GM12878 (cell line): ENCODE measurements at regions not wholly inside any gene's neighbourhood (a gene's known extent, or its start where the extent isn't known, plus 50 kb on each side); places are given as distances from the start of the nearest gene placed in this dataset.

ENCODE experiments used
- ATAC-seq: fragments of 200-7000 bp; cut with Tn5 transposase; 3 replicates; pipeline ENCODE4 v1.9.1; 2020; ENCODE audit warnings: mild to moderate bottlenecking, moderate library complexity
- BruUV-seq: library from RNA; stranded (reverse); fragments of 400-500 nt; replicated peaks from 2 replicates; lab custom pipeline; 2021; lab: Mats Ljungman, UMichigan
- CTCF ChIA-PET: fragments of 300-600 bp; sonication (Branson Sonifier 250); formaldehyde crosslinking; extraction: SDS; loops from one replicate; lab custom pipeline; 2021; ENCODE audit warnings: inconsistent platforms; lab: Yijun Ruan, JAX
- POLR2A ChIA-PET: fragments of 350-600 bp; formaldehyde crosslinking; extraction: SDS; loops from one replicate; lab custom pipeline; 2021; ENCODE audit warnings: inconsistent platforms; lab: Charles Lee
- RAD21 ChIA-PET: fragments of 300-600 bp; sonication (Branson Sonifier 250); formaldehyde crosslinking; loops from one replicate; lab custom pipeline; 2023; ENCODE audit warnings: antibody characterized with exemption; ENCODE audit not compliant: unreplicated experiment; lab: Charles Lee
- SMC1A ChIA-PET: fragments of 300-600 bp; sonication (Branson Sonifier 250); formaldehyde crosslinking; loops from one replicate; lab custom pipeline; 2023; ENCODE audit not compliant: unreplicated experiment, uncharacterized antibody; lab: Charles Lee
- DNase-seq: peaks from one replicate; pipeline ENCODE4 v3.0.0-alpha.2; 2011; ENCODE audit warnings: low read depth, low spot score
- FAIRE-seq: peaks from 3 replicates; lab custom pipeline; 2011; peaks lifted over from hg19 to GRCh38; lab: Jason Lieb, UNC
- H2AFZ ChIP-seq: 2 replicates; pipeline ENCODE4 v1.6.0; 2011; ENCODE audit warnings: low read depth, low read length, control low read depth; ENCODE audit not compliant: control insufficient read depth
- H3K27ac ChIP-seq: 2 replicates; pipeline ENCODE4 v1.5.1; 2011; ENCODE audit warnings: control low read depth; ENCODE audit not compliant: control insufficient read depth, insufficient read depth
- H3K27me3 ChIP-seq, 2 experiments: replicated peaks in 1 of 2; 2 replicates each; pipeline versions ENCODE4 v1.6.0 to v1.6.1; 2011; ENCODE audit warnings: low read length in 1 of 2; ENCODE audit not compliant: control insufficient read depth in 2 of 2, insufficient read depth in 2 of 2
- H3K36me3 ChIP-seq, 2 experiments: 2 replicates each; pipeline ENCODE4 v1.5.1; 2011; ENCODE audit warnings: low read length in 1 of 2; ENCODE audit not compliant: control insufficient read depth in 2 of 2, insufficient read depth in 2 of 2
- H3K4me1 ChIP-seq: 2 replicates; pipeline ENCODE4 v1.6.1; 2011; ENCODE audit warnings: mild to moderate bottlenecking, low read length, moderate library complexity, mixed read lengths; ENCODE audit not compliant: control insufficient read depth, insufficient read depth
- H3K4me2 ChIP-seq: 2 replicates; pipeline ENCODE4 v1.6.0; 2011; ENCODE audit warnings: control low read depth; ENCODE audit not compliant: control insufficient read depth, insufficient read depth
- H3K4me3 ChIP-seq: fragments of 200-600 bp; sonication (generic); 2 replicates; pipeline ENCODE4 v1.5.1; 2016
- H3K79me2 ChIP-seq: 2 replicates; pipeline ENCODE4 v1.6.0; 2011; ENCODE audit warnings: low read length; ENCODE audit not compliant: control insufficient read depth, insufficient read depth
- H3K9ac ChIP-seq: 2 replicates; pipeline ENCODE4 v1.8.0; 2011; ENCODE audit warnings: low read length, control low read depth, mixed read lengths; ENCODE audit not compliant: control insufficient read depth, insufficient read depth
- H3K9me3 ChIP-seq: replicated peaks from 3 replicates; pipeline ENCODE4 v1.5.1; 2011; ENCODE audit warnings: mild to moderate bottlenecking, low read length; ENCODE audit not compliant: control insufficient read depth, insufficient read depth
- H4K20me1 ChIP-seq: 2 replicates; pipeline ENCODE4 v1.6.0; 2011; ENCODE audit not compliant: control insufficient read depth, insufficient read depth
- BHLHE40 ChIP-seq, 2 experiments: fragments of 450-650 bp in 1 of 2; IDR thresholded peaks; 2 replicates each; pipeline ENCODE4 v1.6.1; 2011 to 2017; ENCODE audit warnings: low read depth in 2 of 2, borderline replicate concordance in 1 of 2, improper control_type of control experiment in 1 of 2, low read length in 1 of 2, mild to moderate bottlenecking in 1 of 2
- CHD4 ChIP-seq: fragments of 200-600 bp; sonication (generic); IDR thresholded peaks from 2 replicates; pipeline ENCODE4 v1.6.1; 2016; ENCODE audit warnings: mild to moderate bottlenecking
- DPF2 ChIP-seq: fragments of 450-650 bp; IDR thresholded peaks from 2 replicates; pipeline ENCODE4 v1.6.1; 2017; ENCODE audit warnings: mild to moderate bottlenecking
- FOS ChIP-seq: IDR thresholded peaks from 3 replicates; pipeline ENCODE4 v1.6.1; 2011; ENCODE audit warnings: borderline replicate concordance; ENCODE audit not compliant: insufficient read length; ENCODE audit errors: extremely low read depth
- NFIC ChIP-seq: IDR thresholded peaks from 2 replicates; pipeline ENCODE4 v1.6.1; 2012; ENCODE audit warnings: low read depth, mild to moderate bottlenecking, inconsistent platforms, low read length, moderate library complexity
- NFYA ChIP-seq: IDR thresholded peaks from 2 replicates; pipeline ENCODE4 v1.6.1; 2011; ENCODE audit warnings: low read depth, mild to moderate bottlenecking, low read length, improper control_type of control experiment, borderline replicate concordance
- NRF1 ChIP-seq: conservative IDR thresholded peaks from 2 replicates; pipeline ENCODE4 v1.6.1; 2011; ENCODE audit warnings: mild to moderate bottlenecking, low read depth, low read length, improper control_type of control experiment
- PML ChIP-seq: IDR thresholded peaks from 2 replicates; pipeline ENCODE4 v1.6.1; 2012; ENCODE audit warnings: low read length, inconsistent platforms
- POLR2AphosphoS5 ChIP-seq: IDR thresholded peaks from 2 replicates; pipeline ENCODE4 v1.6.1; 2011; ENCODE audit warnings: mild to moderate bottlenecking, low read length, inconsistent platforms
- RAD21 ChIP-seq: IDR thresholded peaks from 2 replicates; pipeline ENCODE4 v1.6.1; 2011; ENCODE audit warnings: mild to moderate bottlenecking, low read depth, low read length, moderate library complexity; ENCODE audit not compliant: insufficient read depth
- SMAD5 ChIP-seq: IDR thresholded peaks from 2 replicates; pipeline ENCODE4 v1.6.1; 2016; ENCODE audit warnings: antibody characterized with exemption, low read depth
- SREBF2 ChIP-seq: IDR thresholded peaks from 2 replicates; pipeline ENCODE4 v1.6.1; 2012; ENCODE audit warnings: mild to moderate bottlenecking, low read length
- ZNF24 ChIP-seq: fragments of 450-650 bp; IDR thresholded peaks from 2 replicates; pipeline ENCODE4 v1.6.1; 2017; ENCODE audit warnings: antibody characterized with exemption, mild to moderate bottlenecking
- ZNF274 ChIP-seq: IDR thresholded peaks from one replicate; pipeline ENCODE4 v1.8.0; 2011; ENCODE audit not compliant: insufficient read length, insufficient read depth
- WGBS: methylation state at CpG from one replicate; pipeline ENCODE4 v1.1.6; 2016; ENCODE audit warnings: low lambda C conversion rate; ENCODE audit not compliant: insufficient replicate concordance, insufficient coverage; ENCODE audit errors: missing lambda C conversion rate; 5-methylcytosine and 5-hydroxymethylcytosine counted together
- in situ Hi-C: fragments of 300-500 bp; cut with MboI; formaldehyde crosslinking; loops from 9 replicates; pipeline ENCODE4 v1.14.3; 2018; ENCODE audit warnings: mixed read lengths
- intact Hi-C: fragments of 100-400 bp; cut with micrococcal nuclease; formaldehyde crosslinking; loops from one replicate; pipeline ENCODE4 v1.14.2; 2022; ENCODE audit not compliant: unreplicated experiment
- TF ChIP-seq, protein P1 (sequence below): IDR thresholded peaks from 2 replicates; pipeline ENCODE4 v1.6.1; 2012; ENCODE audit warnings: low read length, inconsistent platforms
- TF ChIP-seq, protein P2 (sequence below): fragments of 450-650 bp; conservative IDR thresholded peaks from 2 replicates; pipeline ENCODE4 v1.6.1; 2017; ENCODE audit warnings: mild to moderate bottlenecking, moderate library complexity
- TF ChIP-seq, protein P3 (sequence below): IDR thresholded peaks from 2 replicates; pipeline ENCODE4 v1.6.1; 2012; ENCODE audit warnings: low read depth, low read length, improper control_type of control experiment

DNA sequence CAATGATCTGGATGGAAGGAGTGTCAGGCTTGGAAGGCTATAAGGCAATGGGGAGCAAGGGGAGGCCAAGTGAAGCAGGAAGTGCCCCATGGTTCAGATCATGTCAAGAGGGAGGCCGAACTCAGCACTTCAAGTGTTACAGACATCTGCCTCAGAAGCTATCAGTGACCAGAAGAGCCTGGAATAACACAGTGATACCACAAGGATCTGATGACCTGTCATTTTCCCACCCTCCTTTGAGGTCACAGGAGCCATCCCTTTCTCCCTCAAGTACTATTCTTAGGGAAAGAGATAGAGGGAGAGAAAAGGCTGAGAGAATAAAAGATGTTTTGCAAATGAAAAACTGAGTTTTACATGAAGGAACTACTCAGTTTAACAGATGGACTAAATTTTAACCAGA is 454.8 kb downstream of the CSNK1G3 start:
- ATAC-seq (no peak), DNase-seq (no peak), FAIRE-seq (no peak)
- Histone ChIP-seq H3K4me2 (no peak overlapping the region), H3K27ac (no peak overlapping the region), H3K27me3 (no peaks in the 10 kb centered on the region), H3K4me1 (no peaks in the 10 kb centered on the region), H4K20me1 (no peaks in the 10 kb centered on the region), H2AFZ (no peak overlapping the region), H3K9ac (no peak overlapping the region), H3K36me3 (no peaks in the 10 kb centered on the region), H3K79me2 (no peaks in the 10 kb centered on the region), H3K4me3 (no peak overlapping the region), H3K9me3 (no peaks in the 10 kb centered on the region; the same call in 2 of the 3 replicates)
- no TSS peak for BruUV-seq
- ChIA-PET RAD21 (no interaction called here), CTCF (no interaction called here), SMC1A (no interaction called here), POLR2A (no interaction called here)
- in situ Hi-C loops = no loop called here
- intact Hi-C loops = no loop called here
- 0% methylated on average over 1 of the region's 1 CpG for WGBS
- TF ChIP-seq CHD4 = no peak
- TF ChIP-seq, protein P1, sequence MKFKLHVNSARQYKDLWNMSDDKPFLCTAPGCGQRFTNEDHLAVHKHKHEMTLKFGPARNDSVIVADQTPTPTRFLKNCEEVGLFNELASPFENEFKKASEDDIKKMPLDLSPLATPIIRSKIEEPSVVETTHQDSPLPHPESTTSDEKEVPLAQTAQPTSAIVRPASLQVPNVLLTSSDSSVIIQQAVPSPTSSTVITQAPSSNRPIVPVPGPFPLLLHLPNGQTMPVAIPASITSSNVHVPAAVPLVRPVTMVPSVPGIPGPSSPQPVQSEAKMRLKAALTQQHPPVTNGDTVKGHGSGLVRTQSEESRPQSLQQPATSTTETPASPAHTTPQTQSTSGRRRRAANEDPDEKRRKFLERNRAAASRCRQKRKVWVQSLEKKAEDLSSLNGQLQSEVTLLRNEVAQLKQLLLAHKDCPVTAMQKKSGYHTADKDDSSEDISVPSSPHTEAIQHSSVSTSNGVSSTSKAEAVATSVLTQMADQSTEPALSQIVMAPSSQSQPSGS = no peak
- TF ChIP-seq ZNF274 = no peak

DNA sequence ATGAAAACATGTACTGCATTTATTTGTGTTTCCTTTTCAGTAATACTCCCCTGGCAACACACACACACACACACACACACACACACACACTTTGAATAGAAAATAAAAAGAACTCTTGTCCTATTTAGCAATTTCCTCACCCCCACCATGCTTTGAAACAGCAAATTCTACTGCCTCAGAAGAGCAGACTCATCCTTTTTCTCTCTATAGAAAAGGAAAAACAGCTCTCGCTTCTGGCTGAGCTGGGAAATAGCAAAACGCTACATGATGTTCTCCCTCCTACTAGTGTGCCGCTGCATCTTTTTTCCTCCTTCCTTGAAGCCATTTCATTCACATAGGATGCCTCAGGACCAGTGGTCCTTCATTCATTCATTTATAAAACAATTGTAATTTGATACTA is 453.6 kb downstream of the CSNK1G3 start:
- 81% methylated on average over 3 of the region's 3 CpGs for WGBS
- no peaks in the 10 kb centered on the region for H3K27me3 ChIP-seq
- H3K4me3 ChIP-seq = no peak overlapping the region
- in situ Hi-C loops (no loop called here), intact Hi-C loops (no loop called here)
- ATAC-seq = no peak
- no peaks in the 10 kb centered on the region for H3K4me1 ChIP-seq
- ChIA-PET SMC1A (no interaction called here), POLR2A (no interaction called here), CTCF (no interaction called here), RAD21 (no interaction called here)
- H3K36me3 ChIP-seq = no peaks in the 10 kb centered on the region
- H3K9ac ChIP-seq = no peak overlapping the region
- no peaks in the 10 kb centered on the region; the same call in 2 of the 3 replicates for H3K9me3 ChIP-seq
- no peak overlapping the region for H2AFZ ChIP-seq
- BruUV-seq = no TSS peak
- H3K4me2 ChIP-seq = no peak overlapping the region
- H4K20me1 ChIP-seq = no peaks in the 10 kb centered on the region
- DNase-seq = no peak
- H3K79me2 ChIP-seq = no peaks in the 10 kb centered on the region
- no peak overlapping the region for H3K27ac ChIP-seq
- no peak for FAIRE-seq
- TF ChIP-seq, protein P2, sequence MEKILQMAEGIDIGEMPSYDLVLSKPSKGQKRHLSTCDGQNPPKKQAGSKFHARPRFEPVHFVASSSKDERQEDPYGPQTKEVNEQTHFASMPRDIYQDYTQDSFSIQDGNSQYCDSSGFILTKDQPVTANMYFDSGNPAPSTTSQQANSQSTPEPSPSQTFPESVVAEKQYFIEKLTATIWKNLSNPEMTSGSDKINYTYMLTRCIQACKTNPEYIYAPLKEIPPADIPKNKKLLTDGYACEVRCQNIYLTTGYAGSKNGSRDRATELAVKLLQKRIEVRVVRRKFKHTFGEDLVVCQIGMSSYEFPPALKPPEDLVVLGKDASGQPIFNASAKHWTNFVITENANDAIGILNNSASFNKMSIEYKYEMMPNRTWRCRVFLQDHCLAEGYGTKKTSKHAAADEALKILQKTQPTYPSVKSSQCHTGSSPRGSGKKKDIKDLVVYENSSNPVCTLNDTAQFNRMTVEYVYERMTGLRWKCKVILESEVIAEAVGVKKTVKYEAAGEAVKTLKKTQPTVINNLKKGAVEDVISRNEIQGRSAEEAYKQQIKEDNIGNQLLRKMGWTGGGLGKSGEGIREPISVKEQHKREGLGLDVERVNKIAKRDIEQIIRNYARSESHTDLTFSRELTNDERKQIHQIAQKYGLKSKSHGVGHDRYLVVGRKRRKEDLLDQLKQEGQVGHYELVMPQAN = no peak
- TF ChIP-seq NFIC (no peak), RAD21 (no peak), SREBF2 (no peak), BHLHE40 (IDR thresholded peaks at IDR 0.05; ENCODE audit: borderline replicate concordance in 1 of 2, low read depth in 2 of 2, low read length in 1 of 2) (no peak), FOS (no peak), DPF2 (no peak), PML (no peak), SMAD5 (no peak), NRF1 (no peak), NFYA (no peak), ZNF24 (no peak), POLR2AphosphoS5 (no peak)
- TF ChIP-seq, protein P3, sequence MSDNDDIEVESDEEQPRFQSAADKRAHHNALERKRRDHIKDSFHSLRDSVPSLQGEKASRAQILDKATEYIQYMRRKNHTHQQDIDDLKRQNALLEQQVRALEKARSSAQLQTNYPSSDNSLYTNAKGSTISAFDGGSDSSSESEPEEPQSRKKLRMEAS = no peak
